BJ (cell line): ENCODE measurements at regions not wholly inside any gene's neighbourhood (a gene's known extent, or its start where the extent isn't known, plus 50 kb on each side); places are given as distances from the start of the nearest gene placed in this dataset.

Source experiments
- CTCF ChIA-PET: fragments of 350-600 bp; formaldehyde crosslinking; extraction: SDS; loops from one replicate; lab custom pipeline; 2021; ENCODE audit warnings: antibody characterized with exemption, inconsistent platforms; lab: Yijun Ruan, JAX
- POLR2A ChIA-PET: fragments of 300-600 bp; sonication (Branson Sonifier 250); formaldehyde crosslinking; extraction: SDS; loops from one replicate; lab custom pipeline; 2021; ENCODE audit warnings: antibody characterized with exemption; lab: Charles Lee
- DNase-seq: peaks from one replicate; pipeline ENCODE4 v3.0.0-alpha.2; 2011; ENCODE audit warnings: low read depth
- H3K27me3 ChIP-seq: 2 replicates; pipeline ENCODE4 v1.6.0; 2011; ENCODE audit warnings: low read length; ENCODE audit not compliant: control insufficient read depth, insufficient read depth
- H3K36me3 ChIP-seq: 2 replicates; pipeline ENCODE4 v1.5.1; 2011; ENCODE audit warnings: low read length; ENCODE audit not compliant: control insufficient read depth, insufficient read depth
- H3K4me3 ChIP-seq: 2 replicates; pipeline ENCODE4 v1.5.1; 2011; ENCODE audit warnings: low read depth, mild to moderate bottlenecking, control low read depth, low read length
- TF ChIP-seq, protein P1 (sequence below): IDR thresholded peaks from 2 replicates; pipeline ENCODE4 v1.5.1; 2011; ENCODE audit warnings: low read depth, mild to moderate bottlenecking, control low read depth, inconsistent platforms, low read length, moderate library complexity; ENCODE audit not compliant: insufficient read depth

DNA sequence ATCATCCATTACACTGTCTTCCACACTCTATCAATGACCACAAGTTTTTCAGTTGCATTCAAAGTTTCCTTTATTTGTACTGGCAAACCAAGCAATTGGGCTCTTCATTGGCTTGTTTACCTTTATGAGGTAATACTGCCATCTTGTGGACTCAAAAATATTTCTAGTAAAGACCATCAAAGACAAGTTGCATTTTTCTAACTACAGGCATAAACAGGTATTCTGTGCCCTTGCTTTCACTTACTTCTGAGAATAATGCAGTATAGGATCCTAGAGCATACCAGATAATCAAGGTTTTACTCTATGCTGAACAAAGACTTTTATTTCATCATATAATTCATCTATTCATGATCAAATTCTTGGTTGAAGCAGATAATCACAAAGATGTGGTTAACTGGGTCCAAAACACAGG is 173.7 kb upstream of the POU5F2 start:
- no peak for DNase-seq
- Histone ChIP-seq H3K27me3 (no peaks in the 10 kb centered on the region), H3K36me3 (no peaks in the 10 kb centered on the region), H3K4me3 (no peak overlapping the region)
- CTCF ChIA-PET, result no interaction called here
- POLR2A ChIA-PET, result no interaction called here
- TF ChIP-seq, protein P1, sequence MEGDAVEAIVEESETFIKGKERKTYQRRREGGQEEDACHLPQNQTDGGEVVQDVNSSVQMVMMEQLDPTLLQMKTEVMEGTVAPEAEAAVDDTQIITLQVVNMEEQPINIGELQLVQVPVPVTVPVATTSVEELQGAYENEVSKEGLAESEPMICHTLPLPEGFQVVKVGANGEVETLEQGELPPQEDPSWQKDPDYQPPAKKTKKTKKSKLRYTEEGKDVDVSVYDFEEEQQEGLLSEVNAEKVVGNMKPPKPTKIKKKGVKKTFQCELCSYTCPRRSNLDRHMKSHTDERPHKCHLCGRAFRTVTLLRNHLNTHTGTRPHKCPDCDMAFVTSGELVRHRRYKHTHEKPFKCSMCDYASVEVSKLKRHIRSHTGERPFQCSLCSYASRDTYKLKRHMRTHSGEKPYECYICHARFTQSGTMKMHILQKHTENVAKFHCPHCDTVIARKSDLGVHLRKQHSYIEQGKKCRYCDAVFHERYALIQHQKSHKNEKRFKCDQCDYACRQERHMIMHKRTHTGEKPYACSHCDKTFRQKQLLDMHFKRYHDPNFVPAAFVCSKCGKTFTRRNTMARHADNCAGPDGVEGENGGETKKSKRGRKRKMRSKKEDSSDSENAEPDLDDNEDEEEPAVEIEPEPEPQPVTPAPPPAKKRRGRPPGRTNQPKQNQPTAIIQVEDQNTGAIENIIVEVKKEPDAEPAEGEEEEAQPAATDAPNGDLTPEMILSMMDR, result peak; percentile 50

DNA sequence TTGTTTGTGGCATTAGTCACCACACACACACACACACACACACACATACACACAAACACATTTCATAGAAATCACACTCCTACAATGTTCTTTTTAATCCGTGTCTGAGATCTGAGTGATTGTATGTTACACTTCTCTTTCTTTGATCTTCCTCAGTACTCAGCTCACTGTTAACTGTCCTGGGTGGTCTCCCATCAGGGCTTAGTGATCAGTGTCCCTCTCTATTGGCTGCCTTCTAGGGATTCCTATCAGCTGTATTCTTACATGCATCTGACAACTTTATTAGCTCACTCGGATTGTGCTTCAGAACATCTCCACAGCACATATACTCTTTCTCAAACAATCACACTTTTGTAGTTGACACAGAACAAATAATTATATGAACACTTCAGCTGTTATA is 170.2 kb upstream of the POU5F2 start:
- Histone ChIP-seq H3K4me3 (no peak overlapping the region), H3K36me3 (no peaks in the 10 kb centered on the region), H3K27me3 (no peaks in the 10 kb centered on the region)
- ChIA-PET CTCF (no interaction called here), POLR2A (no interaction called here)
- no peak for DNase-seq
- TF ChIP-seq, protein P1, result no peak

DNA sequence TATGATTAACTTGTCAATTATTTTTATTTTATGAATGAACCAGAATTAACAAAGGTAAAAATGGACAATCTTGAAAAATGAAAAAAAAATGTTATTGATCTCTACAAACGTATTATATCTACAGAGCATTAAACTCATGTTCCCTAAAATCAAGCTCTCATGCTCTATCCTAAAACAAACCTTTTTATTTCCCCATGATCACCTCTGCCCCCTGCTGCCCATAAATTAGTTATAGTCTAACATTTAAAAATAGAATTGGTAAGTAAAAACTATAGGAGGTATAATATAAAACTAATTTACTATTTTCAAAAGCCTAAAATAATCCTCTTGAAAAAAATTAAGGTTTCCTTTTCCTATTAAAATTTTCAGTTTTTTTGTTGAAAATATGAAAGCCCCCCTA is 168.0 kb upstream of the POU5F2 start:
- no peak for DNase-seq
- Histone ChIP-seq H3K4me3 (no peak overlapping the region), H3K36me3 (no peaks in the 10 kb centered on the region), H3K27me3 (no peaks in the 10 kb centered on the region)
- TF ChIP-seq, protein P1, result peak; percentile 20; the same call in 1 of the 2 replicates
- ChIA-PET POLR2A (no interaction called here), CTCF (interaction anchor here (1.9 kb wide), 1 partner anchor 15 kb away, joined by 7 read pairs; no protein-coding TSS in a partner anchor)

DNA sequence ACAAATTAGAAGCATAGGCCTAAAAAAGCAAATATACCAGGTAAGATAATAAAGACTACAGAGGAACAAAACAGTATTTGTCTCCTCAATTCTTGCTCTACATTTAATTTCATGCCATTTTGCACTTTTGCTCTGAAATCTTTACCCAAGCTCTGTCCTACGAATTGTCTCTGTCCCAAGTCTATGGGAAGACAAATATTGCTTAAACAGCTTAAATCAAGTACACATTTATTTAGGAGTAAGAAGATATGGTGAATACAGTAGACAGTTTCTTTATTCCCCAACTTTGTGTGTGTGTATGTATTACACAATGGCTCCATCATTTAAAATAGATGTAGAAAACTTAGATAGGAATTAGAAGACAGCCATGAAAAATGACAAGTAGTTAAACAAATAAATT is 163.5 kb upstream of the POU5F2 start:
- ChIA-PET CTCF (interaction anchor here (0.7 kb wide), 1 partner anchor 275 kb away, joined by 3 read pairs; no protein-coding TSS in a partner anchor), POLR2A (no interaction called here)
- H3K36me3 ChIP-seq, result no peaks in the 10 kb centered on the region

DNA sequence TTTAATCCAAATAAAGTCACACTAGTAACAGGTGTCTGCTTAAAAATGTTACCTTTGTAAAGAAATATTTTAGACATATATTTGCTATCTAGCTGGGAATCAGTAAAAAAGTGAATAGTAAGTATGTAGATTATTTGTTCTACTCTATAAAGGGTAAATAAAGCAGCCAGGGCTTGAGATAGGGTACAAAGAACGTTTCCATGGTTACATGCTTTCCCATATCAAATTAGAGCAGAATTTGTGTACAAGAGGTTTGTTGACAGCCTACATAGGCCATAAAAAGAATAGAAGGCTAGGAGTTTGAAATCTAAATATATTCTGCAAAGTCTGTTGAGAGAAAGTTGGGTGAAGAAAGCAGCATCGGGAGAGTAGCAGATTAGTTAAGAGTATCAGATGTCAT is 160.9 kb upstream of the POU5F2 start:
- no peaks in the 10 kb centered on the region for H3K36me3 ChIP-seq
- H3K27me3 ChIP-seq, result no peaks in the 10 kb centered on the region
- TF ChIP-seq, protein P1, result no peak
- no peak for DNase-seq
- CTCF ChIA-PET, result no interaction called here
- no peak overlapping the region for H3K4me3 ChIP-seq
- POLR2A ChIA-PET, result no interaction called here

More for the DNA sequence above, 163.5 kb upstream of the POU5F2 start:
- no peak overlapping the region for H3K4me3 ChIP-seq
- TF ChIP-seq, protein P1, result no peak
- no peaks in the 10 kb centered on the region for H3K27me3 ChIP-seq
- no peak for DNase-seq
